Panc1 (cell line): ENCODE measurements at regions not wholly inside any gene's neighbourhood (a gene's known extent, or its start where the extent isn't known, plus 50 kb on each side); places are given as distances from the start of the nearest gene placed in this dataset.

Source experiments
- ATAC-seq: fragments of 200-7000 bp; cut with Tn5 transposase; 2 replicates; pipeline ENCODE4 v1.9.1; 2020; ENCODE audit warnings: mild to moderate bottlenecking, moderate library complexity
- BruUV-seq: library from RNA; stranded (reverse); fragments of 400-500 nt; replicated peaks from 2 replicates; lab custom pipeline; 2021; lab: Mats Ljungman, UMichigan
- CTCF ChIA-PET: fragments of 300-600 bp; sonication (Branson Sonifier 250); formaldehyde crosslinking; loops from one replicate; lab custom pipeline; 2022; ENCODE audit warnings: antibody characterized with exemption; lab: Charles Lee
- POLR2A ChIA-PET: fragments of 300-600 bp; sonication (Branson Sonifier 250); formaldehyde crosslinking; loops from one replicate; lab custom pipeline; 2022; ENCODE audit warnings: antibody characterized with exemption; lab: Charles Lee
- DNase-seq: peaks from one replicate; pipeline ENCODE4 v3.0.0-alpha.2; 2010; ENCODE audit warnings: low read depth, low spot score
- H3K27ac ChIP-seq: 2 replicates; pipeline ENCODE4 v1.5.1; 2011; ENCODE audit warnings: mild to moderate bottlenecking, low read length, inconsistent platforms
- H3K27me3 ChIP-seq: fragments of 200-500 bp; sonication (Bioruptor generic); 2 replicates; pipeline ENCODE4 v1.6.0; 2014; ENCODE audit warnings: low read length, inconsistent platforms; ENCODE audit not compliant: control insufficient read depth, insufficient read depth
- H3K36me3 ChIP-seq: fragments of 200-500 bp; sonication (Bioruptor generic); 2 replicates; pipeline ENCODE4 v1.5.1; 2014; ENCODE audit warnings: inconsistent platforms, mild to moderate bottlenecking, low read length, moderate library complexity; ENCODE audit not compliant: control insufficient read depth, insufficient read depth
- H3K4me1 ChIP-seq: 2 replicates; pipeline ENCODE4 v1.5.1; 2011; ENCODE audit warnings: inconsistent platforms, mild to moderate bottlenecking, low read length, moderate library complexity; ENCODE audit not compliant: control insufficient read depth, insufficient read depth
- H3K4me3 ChIP-seq, 2 experiments: 2 replicates each; pipeline ENCODE4 v1.5.1; 2011 to 2012; ENCODE audit warnings: low read depth in 2 of 2, low read length in 2 of 2, mild to moderate bottlenecking in 2 of 2, inconsistent platforms in 1 of 2, moderate library complexity in 1 of 2
- H3K9me3 ChIP-seq: fragments of 200-500 bp; sonication (Bioruptor generic); 2 replicates; pipeline ENCODE4 v1.5.1; 2014; ENCODE audit warnings: low read depth, mild to moderate bottlenecking, inconsistent platforms, low read length, moderate library complexity; ENCODE audit not compliant: control insufficient read depth, insufficient read depth
- CTCF ChIP-seq: fragments of 450-650 bp; IDR thresholded peaks from 2 replicates; pipeline ENCODE4 v1.5.1; 2017; ENCODE audit warnings: mild to moderate bottlenecking
- POLR2AphosphoS5 ChIP-seq: IDR thresholded peaks from 2 replicates; pipeline ENCODE4 v1.6.1; 2012; ENCODE audit warnings: mild to moderate bottlenecking, low read depth, low read length, moderate library complexity
- REST ChIP-seq, 2 experiments: IDR thresholded peaks; 2 replicates each; pipeline ENCODE4 v1.6.1; 2011 to 2012; ENCODE audit warnings: low read depth in 2 of 2, control low read depth in 1 of 2, low read length in 1 of 2, mild to moderate bottlenecking in 1 of 2, moderate library complexity in 1 of 2; ENCODE audit not compliant: insufficient read depth in 1 of 2
- SIN3A ChIP-seq: IDR thresholded peaks from 2 replicates; pipeline ENCODE4 v1.6.1; 2012; ENCODE audit warnings: low read depth, mild to moderate bottlenecking, low read length, moderate library complexity, borderline replicate concordance; ENCODE audit not compliant: insufficient read depth
- TCF7L2 ChIP-seq: IDR thresholded peaks from 2 replicates; pipeline ENCODE4 v1.6.1; 2011; ENCODE audit warnings: mild to moderate bottlenecking, low read depth, low read length, inconsistent platforms
- in situ Hi-C: cut with HindIII; loops from 2 replicates; pipeline ENCODE4 v1.10.0; 2016; ENCODE audit warnings: low sequenced_read_pairs, low pct_unique_long_range_greater_than_20kb
- intact Hi-C: fragments of 100-400 bp; cut with micrococcal nuclease; formaldehyde crosslinking; loops from one replicate; pipeline ENCODE4 v1.10.0; 2022; ENCODE audit not compliant: unreplicated experiment

- no peaks in the 10 kb centered on the region for H3K36me3 ChIP-seq
- ATAC-seq (no peak), DNase-seq (no peak)
- no peak overlapping the region for H3K4me3 ChIP-seq
- in situ Hi-C loops: no loop called here
- no peaks in the 10 kb centered on the region for H3K4me1 ChIP-seq
- no peak overlapping the region for H3K27ac ChIP-seq
- intact Hi-C loops: no loop called here
- TF ChIP-seq CTCF (0 out of 2 replicates have a peak, but pooled peaks have one; percentile 3), POLR2AphosphoS5 (no peak), TCF7L2 (no peak), SIN3A (no peak), REST (IDR thresholded peaks at IDR 0.05; ENCODE audit: insufficient read depth in 1 of 2, low read depth in 2 of 2, low read length in 1 of 2) (no peak)
- BruUV-seq: no TSS peak
- POLR2A ChIA-PET: no interaction called here
- peaks cover 5% of the 10 kb centered on the region; the same call in 1 of the 2 replicates for H3K27me3 ChIP-seq
- H3K9me3 ChIP-seq: no peaks in the 10 kb centered on the region
- CTCF ChIA-PET: no interaction called here
These were observed 116.6 kb upstream of the LGALSL start for GRCh38 chr2:64337314-64337713.

- Histone ChIP-seq H3K4me3 (no peak overlapping the region), H3K9me3 (no peaks in the 10 kb centered on the region), H3K27ac (no peak overlapping the region), H3K27me3 (peaks cover 5% of the 10 kb centered on the region; the same call in 1 of the 2 replicates), H3K36me3 (no peaks in the 10 kb centered on the region), H3K4me1 (no peaks in the 10 kb centered on the region)
- TF ChIP-seq SIN3A: no peak
- TF ChIP-seq CTCF: no peak
- TF ChIP-seq POLR2AphosphoS5: no peak
- no peak for TF ChIP-seq TCF7L2
- no peak for TF ChIP-seq REST (IDR thresholded peaks at IDR 0.05; ENCODE audit: insufficient read depth in 1 of 2, low read depth in 2 of 2, low read length in 1 of 2)
- ATAC-seq: no peak
- ChIA-PET POLR2A (no interaction called here), CTCF (no interaction called here)
- no peak for DNase-seq
- in situ Hi-C loops (no loop called here), intact Hi-C loops (no loop called here)
- BruUV-seq: no TSS peak
These were observed 115.9 kb upstream of the LGALSL start for GRCh38 chr2:64338108-64338507.
